ENCODE measurements at regions not wholly inside any gene's neighbourhood (a gene's known extent, or its start where the extent isn't known, plus 50 kb on each side); places are given as distances from the start of the nearest gene placed in this dataset.

- no peak for DNase-seq
Measured at GRCh38 chr20:52921340-52921739, 50.8 kb upstream of the TSHZ2 start.

- DNase-seq, result no peak
Measured at GRCh38 chr20:52918311-52918710, 53.8 kb upstream of the TSHZ2 start.

- DNase-seq, result no peak
Measured at GRCh38 chr20:52915564-52915963, 56.6 kb upstream of the TSHZ2 start.

- DNase-seq, result no peak
Measured at GRCh38 chr20:52914870-52915269, 57.3 kb upstream of the TSHZ2 start.

- DNase-seq, result no peak
Measured at GRCh38 chr20:52913650-52914387, 58.3 kb upstream of the TSHZ2 start.

GRCh38 chr20:52905241-52905994, 66.7 kb upstream of the TSHZ2 start:
- DNase-seq, result no peak

GRCh38 chr20:52904837-52905236, 67.3 kb upstream of the TSHZ2 start:
- DNase-seq, result no peak

- no peak for DNase-seq
Measured at GRCh38 chr20:52899041-52899608, 73.0 kb upstream of the TSHZ2 start.

GRCh38 chr20:52896348-52896747, 75.8 kb upstream of the TSHZ2 start:
- DNase-seq, result no peak

- DNase-seq, result no peak
Measured at GRCh38 chr20:52895701-52896100, 76.5 kb upstream of the TSHZ2 start.

- DNase-seq, result no peak
Measured at GRCh38 chr20:52895235-52895634, 76.9 kb upstream of the TSHZ2 start.

GRCh38 chr20:52893498-52893897, 78.7 kb upstream of the TSHZ2 start:
- no peak for DNase-seq

GRCh38 chr20:52892023-52892422, 80.1 kb upstream of the TSHZ2 start:
- DNase-seq, result no peak

- DNase-seq, result no peak
Measured at GRCh38 chr20:52890130-52890529, 82.0 kb upstream of the TSHZ2 start.

GRCh38 chr20:52889225-52889624, 82.9 kb upstream of the TSHZ2 start:
- DNase-seq, result no peak

- DNase-seq, result no peak
Measured at GRCh38 chr20:52888096-52888495, 84.1 kb upstream of the TSHZ2 start.

- DNase-seq, result no peak
Measured at GRCh38 chr20:52880997-52881396, 91.2 kb upstream of the TSHZ2 start.

GRCh38 chr20:52880259-52880658, 91.9 kb upstream of the TSHZ2 start:
- no peak for DNase-seq

GRCh38 chr20:52874241-52874640, 97.9 kb upstream of the TSHZ2 start:
- DNase-seq, result no peak

- DNase-seq, result no peak
Measured at GRCh38 chr20:52869698-52870501, 102.3 kb upstream of the TSHZ2 start.

GRCh38 chr20:52869276-52869675, 102.9 kb upstream of the TSHZ2 start:
- no peak for DNase-seq

GRCh38 chr20:52867305-52867704, 104.9 kb upstream of the TSHZ2 start:
- no peak for DNase-seq

GRCh38 chr20:52864916-52865605, 107.1 kb upstream of the TSHZ2 start:
- DNase-seq, result no peak
